H1 (cell line): ENCODE measurements at regions not wholly inside any gene's neighbourhood (a gene's known extent, or its start where the extent isn't known, plus 50 kb on each side); places are given as distances from the start of the nearest gene placed in this dataset.

Source experiments
- EZH2 ChIP-seq: fragments of 200-600 bp; sonication (generic); IDR thresholded peaks from 2 replicates; pipeline ENCODE4 v1.7.1; 2012; ENCODE audit warnings: low read depth, mild to moderate bottlenecking, moderate library complexity, low read length, inconsistent platforms; ENCODE audit not compliant: severe bottlenecking
- TF ChIP-seq, protein P1 (sequence below), 3 experiments: IDR thresholded peaks; 1 replicate in 2 of 3; 2 replicates in 1 of 3; pipeline versions ENCODE4 v1.5.1 to v1.6.1; 2011; ENCODE audit warnings: low read length in 3 of 3, mild to moderate bottlenecking in 3 of 3, inconsistent platforms in 2 of 3, low read depth in 1 of 3, moderate library complexity in 1 of 3; ENCODE audit not compliant: insufficient read depth in 1 of 3; ENCODE audit errors: control extremely low read depth in 1 of 3
- TF ChIP-seq, protein P2 (sequence below): IDR thresholded peaks from 2 replicates; pipeline ENCODE4 v1.6.1; 2012; ENCODE audit warnings: inconsistent platforms

- TF ChIP-seq, protein P1, sequence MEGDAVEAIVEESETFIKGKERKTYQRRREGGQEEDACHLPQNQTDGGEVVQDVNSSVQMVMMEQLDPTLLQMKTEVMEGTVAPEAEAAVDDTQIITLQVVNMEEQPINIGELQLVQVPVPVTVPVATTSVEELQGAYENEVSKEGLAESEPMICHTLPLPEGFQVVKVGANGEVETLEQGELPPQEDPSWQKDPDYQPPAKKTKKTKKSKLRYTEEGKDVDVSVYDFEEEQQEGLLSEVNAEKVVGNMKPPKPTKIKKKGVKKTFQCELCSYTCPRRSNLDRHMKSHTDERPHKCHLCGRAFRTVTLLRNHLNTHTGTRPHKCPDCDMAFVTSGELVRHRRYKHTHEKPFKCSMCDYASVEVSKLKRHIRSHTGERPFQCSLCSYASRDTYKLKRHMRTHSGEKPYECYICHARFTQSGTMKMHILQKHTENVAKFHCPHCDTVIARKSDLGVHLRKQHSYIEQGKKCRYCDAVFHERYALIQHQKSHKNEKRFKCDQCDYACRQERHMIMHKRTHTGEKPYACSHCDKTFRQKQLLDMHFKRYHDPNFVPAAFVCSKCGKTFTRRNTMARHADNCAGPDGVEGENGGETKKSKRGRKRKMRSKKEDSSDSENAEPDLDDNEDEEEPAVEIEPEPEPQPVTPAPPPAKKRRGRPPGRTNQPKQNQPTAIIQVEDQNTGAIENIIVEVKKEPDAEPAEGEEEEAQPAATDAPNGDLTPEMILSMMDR (IDR thresholded peaks at IDR 0.05; ENCODE audit: control extremely low read depth in 1 of 3, insufficient read depth in 1 of 3, low read depth in 1 of 3, low read length in 3 of 3): no peak
- no peak for TF ChIP-seq EZH2
- TF ChIP-seq, protein P2, sequence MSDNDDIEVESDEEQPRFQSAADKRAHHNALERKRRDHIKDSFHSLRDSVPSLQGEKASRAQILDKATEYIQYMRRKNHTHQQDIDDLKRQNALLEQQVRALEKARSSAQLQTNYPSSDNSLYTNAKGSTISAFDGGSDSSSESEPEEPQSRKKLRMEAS: no peak
Observed at GRCh38 chr1:191542444-191542843, 615.8 kb upstream of the RGS18 start.
